ENCODE measurements at regions not wholly inside any gene's neighbourhood (a gene's known extent, or its start where the extent isn't known, plus 50 kb on each side); places are given as distances from the start of the nearest gene placed in this dataset.
"Not testable (repeated sequence)": the region's sequence is repeated elsewhere in the genome, so short reads cannot be mapped to it uniquely, and the experiment has no call there.

GRCh38 chr4:138790706-138791340 lies 224.8 kb upstream of the NOCT start:
- no peak for DNase-seq

GRCh38 chr4:138789796-138790195 lies 225.8 kb upstream of the NOCT start:
- no peak for DNase-seq

- DNase-seq: no peak
Observed at GRCh38 chr4:138788857-138789256, 226.7 kb upstream of the NOCT start.

- DNase-seq: no peak
Observed at GRCh38 chr4:138788267-138788790, 227.3 kb upstream of the NOCT start.

- DNase-seq: not testable (repeated sequence)
Observed at GRCh38 chr4:138779761-138780160, 235.8 kb upstream of the NOCT start.

- no peak for DNase-seq
Observed at GRCh38 chr4:138775890-138776289, 239.7 kb upstream of the NOCT start.

- no peak for DNase-seq
Observed at GRCh38 chr4:138775489-138775888, 240.1 kb upstream of the NOCT start.

GRCh38 chr4:138774940-138775339 lies 240.6 kb upstream of the NOCT start:
- no peak for DNase-seq

- DNase-seq: not testable (repeated sequence)
Observed at GRCh38 chr4:138774125-138774524, 241.5 kb upstream of the NOCT start.

- no peak for DNase-seq
Observed at GRCh38 chr4:138773321-138773720, 242.3 kb upstream of the NOCT start.

GRCh38 chr4:138772366-138772765 lies 243.2 kb upstream of the NOCT start:
- DNase-seq: no peak

- no peak for DNase-seq
Observed at GRCh38 chr4:138770818-138771217, 244.8 kb upstream of the NOCT start.

- DNase-seq: no peak
Observed at GRCh38 chr4:138766332-138766731, 249.2 kb upstream of the NOCT start.

- DNase-seq: no peak
Observed at GRCh38 chr4:138765442-138765841, 250.1 kb upstream of the NOCT start.

GRCh38 chr4:138761638-138762220 lies 253.9 kb upstream of the NOCT start:
- no peak for DNase-seq

- DNase-seq: no peak
Observed at GRCh38 chr4:138759554-138759902, 256.1 kb upstream of the NOCT start.

- no peak for DNase-seq
Observed at GRCh38 chr4:138758876-138759553, 256.6 kb upstream of the NOCT start.

- DNase-seq: no peak
Observed at GRCh38 chr4:138758196-138758595, 257.4 kb upstream of the NOCT start.

GRCh38 chr4:138757432-138757831 lies 258.1 kb upstream of the NOCT start:
- no peak for DNase-seq

- DNase-seq: no peak
Observed at GRCh38 chr4:138756519-138756918, 259.1 kb upstream of the NOCT start.

GRCh38 chr4:138751309-138751708 lies 264.3 kb upstream of the NOCT start:
- no peak for DNase-seq

- DNase-seq: no peak
Observed at GRCh38 chr4:138749303-138749702, 266.3 kb upstream of the NOCT start.

- no peak for DNase-seq
Observed at GRCh38 chr4:138741766-138742377, 273.7 kb upstream of the NOCT start.

Measured in activated CD4-positive, CD25-positive, alpha-beta regulatory T cell (primary cell).